ENCODE measurements at regions not wholly inside any gene's neighbourhood (a gene's known extent, or its start where the extent isn't known, plus 50 kb on each side); places are given as distances from the start of the nearest gene placed in this dataset.

DNA sequence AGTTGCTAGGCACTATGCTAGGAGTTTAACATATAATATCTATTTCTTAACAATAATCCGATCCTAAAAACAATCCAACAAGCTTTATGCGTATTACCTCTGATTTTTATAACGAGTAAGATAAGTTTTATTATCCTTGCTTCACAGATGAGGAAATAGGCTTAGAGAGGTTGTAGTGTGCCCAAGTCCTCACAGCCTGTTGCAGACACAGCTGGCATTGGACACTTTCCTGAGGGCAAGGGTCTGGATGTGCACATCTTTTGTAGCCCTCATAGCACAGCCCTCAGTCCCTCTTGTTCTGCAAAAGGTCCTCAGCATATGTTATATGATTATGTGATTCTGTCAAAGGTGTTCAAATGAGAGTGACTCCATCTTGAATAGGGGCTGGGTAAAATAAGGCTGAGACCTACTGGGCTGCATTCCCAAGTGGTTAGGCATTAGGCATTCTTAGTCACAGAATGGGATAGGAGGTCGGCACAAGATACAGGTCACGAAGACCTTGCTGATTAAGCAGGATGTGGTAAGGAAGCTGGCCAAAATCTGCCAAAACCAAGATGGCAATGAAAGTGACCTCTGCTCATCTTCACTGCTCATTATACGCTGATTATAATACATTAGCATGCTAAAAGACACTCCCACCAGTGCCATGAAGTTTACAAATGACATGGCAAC, 75.7 kb upstream of the F3 start:
- peak; percentile 95 for DNase-seq (ENCODE audit: low read depth)

DNA sequence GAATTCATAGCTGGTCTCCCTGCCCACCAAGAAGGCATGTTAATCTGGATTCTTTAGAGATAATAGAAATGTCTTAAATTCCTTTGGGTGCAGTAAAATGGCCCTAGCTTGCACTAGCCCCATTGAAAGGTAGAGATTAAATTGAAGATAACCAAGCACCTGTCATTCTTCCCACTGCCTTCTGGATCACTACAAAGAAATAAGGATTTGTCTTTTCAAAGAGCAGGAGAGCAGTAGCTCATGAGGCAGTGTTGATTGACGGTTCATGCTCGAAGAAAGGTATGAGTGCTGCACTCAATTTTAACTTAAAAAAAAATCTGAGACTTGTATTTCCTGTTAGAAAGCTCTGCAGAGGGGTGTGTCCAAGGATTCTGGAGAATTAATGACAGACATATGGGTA, 74.9 kb upstream of the F3 start:
- DNase-seq (ENCODE audit: low read depth): no peak

DNA sequence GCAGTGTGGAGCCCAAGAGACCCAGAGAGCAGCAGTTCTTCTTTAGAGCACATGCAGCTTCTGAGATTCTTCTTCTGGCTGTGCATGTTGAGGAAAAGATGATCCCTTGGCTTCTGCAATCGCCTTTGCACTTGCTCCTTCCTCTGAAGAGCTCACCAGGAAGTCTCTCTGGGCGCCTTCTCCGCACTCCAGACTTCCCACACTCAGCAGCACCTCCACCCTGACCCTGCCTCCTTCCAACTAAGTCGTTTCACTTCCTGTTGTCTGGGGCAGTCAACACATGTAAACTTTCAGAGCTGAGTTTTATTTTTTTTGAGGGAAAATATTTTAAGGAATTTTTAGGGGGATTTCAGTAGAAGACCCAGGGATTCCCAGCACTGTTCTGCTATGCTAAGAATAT, 73.4 kb upstream of the F3 start:
- no peak for DNase-seq (ENCODE audit: low read depth)

DNA sequence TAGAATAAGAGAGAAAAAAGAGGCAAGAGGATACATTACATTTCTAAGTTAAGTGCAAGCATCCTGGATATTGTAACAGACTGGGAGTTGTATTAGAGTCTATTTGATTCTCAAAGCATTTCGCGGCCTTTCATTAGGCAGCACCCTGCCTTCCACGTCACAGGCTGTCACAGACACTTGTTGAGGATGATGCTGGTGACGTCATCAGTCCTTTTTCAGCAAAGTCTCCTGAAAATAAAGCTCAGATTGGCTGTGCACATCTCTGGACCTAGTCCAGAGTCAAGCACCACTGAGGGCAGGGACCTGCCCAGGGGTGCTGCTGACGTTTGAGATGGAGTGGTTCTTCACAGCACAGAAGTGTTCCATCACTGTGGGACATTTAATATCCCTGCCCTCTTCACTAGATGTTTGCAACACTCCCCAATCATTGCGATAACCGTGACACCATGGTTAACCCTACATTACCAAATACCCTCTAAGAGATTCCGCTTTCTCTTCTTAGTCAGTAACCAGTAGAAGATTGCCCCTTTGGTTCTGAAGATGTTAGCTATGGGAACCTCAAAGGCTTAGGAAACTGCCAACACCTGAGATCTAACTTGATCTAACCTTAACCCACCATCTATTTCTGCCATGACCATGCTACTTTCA, 72.7 kb upstream of the F3 start:
- DNase-seq (ENCODE audit: low read depth): no peak

DNA sequence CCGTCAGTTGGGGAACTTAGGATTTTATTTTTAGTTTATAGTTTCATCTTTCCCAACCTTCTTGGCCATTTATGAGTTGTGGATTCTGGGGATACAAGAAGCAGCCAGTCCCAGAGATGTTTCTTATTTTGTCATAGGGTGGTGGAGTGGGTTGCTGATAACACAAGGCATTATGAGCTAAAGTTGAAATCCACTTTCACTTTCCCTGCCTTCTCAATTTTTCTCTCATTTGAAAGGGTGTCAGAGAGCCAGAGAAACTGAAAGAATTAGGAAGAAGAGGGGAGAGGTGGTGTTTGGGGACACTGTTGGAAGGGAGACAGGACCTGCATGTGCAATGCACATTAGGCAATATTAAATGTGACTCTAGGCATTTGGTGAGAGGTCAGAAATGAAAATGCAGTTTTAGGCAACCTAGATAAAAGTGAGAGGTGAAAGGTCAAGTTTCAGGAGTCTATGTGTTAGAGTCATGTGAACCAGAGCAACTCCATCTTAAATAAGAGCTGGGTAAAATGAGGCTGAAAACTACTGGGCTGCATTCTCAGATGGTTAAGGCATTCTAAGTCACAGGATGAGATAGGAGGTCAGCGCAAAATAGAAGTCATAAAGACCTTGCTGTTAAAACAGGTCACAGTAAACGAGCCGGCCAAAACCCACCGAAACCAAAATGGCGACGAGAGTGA, 71.1 kb upstream of the F3 start:
- DNase-seq (ENCODE audit: low read depth): no peak

DNA sequence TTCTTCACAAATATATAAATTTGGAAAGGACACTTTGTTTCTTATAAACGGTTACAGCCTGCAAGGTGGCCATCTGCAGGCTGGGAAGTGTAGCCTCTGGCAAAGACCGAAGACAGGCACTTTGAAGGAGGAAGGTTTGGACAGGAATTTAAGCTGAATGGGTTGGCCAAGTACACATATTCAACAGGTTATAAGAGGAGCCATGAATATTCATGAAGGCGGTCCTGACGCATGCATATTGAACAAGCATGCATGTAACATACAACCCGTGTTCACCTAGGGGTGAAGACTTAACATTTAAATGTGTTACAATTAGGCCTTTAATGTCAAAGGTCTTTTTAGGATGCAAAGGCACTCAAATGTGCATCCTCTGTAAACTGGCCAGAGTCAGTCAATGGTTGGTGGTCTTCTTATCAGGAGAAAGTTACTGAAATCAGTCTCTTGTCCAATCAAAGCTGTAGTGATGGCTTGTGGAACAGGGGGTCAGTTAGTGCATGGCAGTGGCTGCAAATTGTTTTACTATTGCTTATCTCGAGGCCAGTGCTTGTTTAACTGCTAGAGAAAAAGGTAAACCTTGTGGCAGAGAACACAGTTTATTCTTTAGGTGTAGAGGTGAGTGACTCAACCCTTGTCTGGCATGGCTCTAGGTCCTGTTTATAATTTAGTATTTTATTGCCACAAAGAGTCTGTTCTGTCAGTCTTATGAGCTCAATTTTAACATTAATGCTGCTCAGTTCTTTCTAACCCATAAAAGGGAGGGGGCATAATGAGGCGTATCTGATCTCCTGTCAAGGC, 70.3 kb upstream of the F3 start:
- no peak for DNase-seq (ENCODE audit: low read depth)

DNA sequence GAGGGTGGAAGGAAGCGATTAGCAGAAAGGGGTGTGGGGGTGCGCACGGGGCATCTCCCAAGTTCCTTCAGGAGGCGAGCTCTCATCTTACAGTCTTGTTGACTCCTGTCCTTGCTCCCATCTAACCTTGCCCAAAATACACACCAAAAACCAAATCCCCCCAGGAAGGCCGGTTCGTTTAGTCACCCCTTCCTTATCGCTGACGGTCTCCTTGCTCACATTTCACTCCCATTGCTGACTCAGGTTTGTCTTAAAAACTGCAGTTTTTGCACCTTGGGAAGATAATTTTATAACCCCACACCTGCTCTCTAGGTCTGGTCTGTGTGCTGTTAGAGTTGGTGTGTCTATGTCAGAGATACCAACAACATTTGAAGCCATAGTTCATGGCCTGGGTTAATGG, 68.1 kb upstream of the F3 start:
- no peak for DNase-seq (ENCODE audit: low read depth)

DNA sequence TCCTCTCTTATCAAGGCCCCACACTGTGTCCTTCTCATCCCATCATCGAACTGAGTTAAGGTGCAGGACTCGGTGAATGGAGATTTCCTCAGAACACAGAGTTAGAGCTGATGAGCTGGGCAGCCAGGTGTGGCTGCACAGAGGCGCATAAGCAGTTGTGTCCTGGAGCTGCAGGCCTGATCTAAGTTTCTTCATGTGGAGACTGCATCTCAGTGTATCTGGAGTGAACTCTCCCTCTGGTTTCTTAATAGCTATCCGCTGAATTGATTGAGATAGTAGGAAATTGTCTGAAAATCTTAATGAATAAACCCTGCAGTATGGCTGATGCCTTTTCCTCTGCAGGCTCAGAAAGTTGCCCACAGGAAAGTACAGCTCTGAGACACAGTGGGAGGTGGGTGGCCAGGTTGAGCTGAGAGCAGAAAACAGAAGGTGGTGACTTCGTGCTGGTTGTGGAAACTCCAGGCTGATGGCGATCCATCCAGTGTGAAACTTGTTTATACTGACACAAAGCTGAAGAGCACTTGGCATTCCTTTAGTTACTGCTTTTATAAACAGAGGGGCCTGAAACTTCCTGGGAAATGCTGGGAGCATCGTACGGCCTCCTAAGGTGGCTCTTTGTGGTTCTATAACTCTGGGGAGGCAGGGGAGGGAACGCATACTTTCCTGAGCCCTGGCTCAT, 67.4 kb upstream of the F3 start:
- peak; percentile 32 for DNase-seq (ENCODE audit: low read depth)

DNA sequence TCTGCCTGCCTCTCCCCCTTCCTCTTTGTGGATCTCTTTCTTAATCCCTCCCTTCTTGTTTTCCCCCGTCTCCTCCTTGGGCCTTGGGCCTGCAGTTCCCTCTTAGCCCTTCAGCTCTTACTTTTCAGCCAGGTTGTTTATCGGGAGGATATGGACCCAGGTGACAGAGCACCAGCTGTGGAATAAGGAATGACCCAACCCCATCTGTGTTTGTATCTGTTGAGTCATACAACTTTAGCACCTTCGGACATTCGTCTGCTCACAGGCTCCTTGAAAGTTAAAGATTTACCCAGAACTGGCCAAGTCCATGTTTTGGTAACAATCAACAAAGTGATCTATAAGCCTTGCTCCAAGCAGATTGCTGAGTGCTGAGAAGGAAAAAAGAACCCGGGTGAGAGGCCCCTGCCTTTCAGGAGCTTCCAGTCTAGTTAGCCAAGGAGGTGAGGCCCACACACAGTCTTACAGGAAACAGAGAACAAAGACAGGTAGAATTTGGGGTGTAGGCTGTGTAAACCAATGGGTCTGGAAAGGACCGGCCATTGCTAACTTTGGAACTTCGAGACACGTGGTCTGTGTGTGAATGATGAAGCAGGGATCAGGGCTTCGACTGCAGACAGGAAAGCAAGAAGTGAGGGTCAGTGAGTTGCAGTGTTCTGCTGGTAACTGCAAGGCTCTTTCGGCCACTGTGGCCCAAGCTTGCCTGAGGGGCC, 66.7 kb upstream of the F3 start:
- DNase-seq (ENCODE audit: low read depth): no peak

DNA sequence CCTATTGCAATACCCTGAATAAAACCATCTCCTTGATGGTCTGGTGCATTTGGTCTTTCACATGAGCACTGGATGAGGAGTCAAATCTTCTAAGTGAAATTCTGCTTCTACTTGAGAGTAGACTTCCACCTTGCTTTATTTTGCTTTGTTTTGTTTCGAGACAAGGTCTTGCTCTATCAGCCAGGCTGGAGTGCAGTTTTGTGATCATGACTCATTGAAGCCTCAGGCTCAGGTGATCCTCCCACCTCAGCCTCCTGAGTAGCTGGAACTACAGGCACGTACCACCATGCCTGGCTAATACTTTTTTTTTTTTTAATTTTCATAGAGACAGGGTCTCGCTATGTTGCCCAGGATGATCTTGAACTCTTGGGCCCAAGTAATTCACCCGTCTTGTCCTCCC, 65.8 kb upstream of the F3 start:
- no peak for DNase-seq (ENCODE audit: low read depth)

DNA sequence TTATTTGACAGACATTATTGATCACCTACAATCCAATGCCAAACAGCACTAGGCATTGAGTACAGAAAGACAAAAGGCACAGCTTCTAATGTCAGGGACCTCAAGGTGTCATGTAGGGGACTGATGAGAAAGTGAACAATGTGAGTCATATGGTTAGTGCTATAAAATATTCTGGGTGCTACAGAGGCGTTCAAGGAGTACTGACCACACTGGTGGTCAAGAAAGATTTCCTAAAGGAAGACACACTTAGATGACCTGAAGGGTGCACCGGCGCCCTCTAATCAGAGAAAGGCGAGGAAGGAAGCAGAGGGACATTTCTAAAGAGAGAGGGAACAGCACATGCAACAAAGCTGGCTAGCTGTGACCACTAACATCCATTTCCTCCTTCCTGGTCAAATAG, 64.9 kb upstream of the F3 start:
- DNase-seq (ENCODE audit: low read depth): peak; percentile 42

DNA sequence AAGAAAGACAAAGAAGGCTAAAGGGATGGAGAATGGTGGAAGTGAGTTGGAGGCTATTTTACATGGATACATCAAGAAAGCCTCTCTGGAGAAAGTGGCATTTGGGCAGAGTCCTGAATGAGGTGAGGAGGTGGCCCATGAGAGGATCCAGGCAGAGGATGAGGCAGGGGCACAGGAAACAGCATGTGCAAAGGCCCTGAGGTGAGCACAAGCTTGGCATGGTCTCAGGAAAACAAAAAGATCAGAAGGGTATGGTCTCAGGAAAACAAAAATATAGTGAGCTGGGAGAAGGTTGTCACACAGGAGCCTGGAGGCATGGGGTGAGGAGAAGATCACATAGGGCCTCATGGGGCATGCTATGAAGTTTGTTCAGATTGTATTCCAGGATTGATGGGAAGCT, 62.1 kb upstream of the F3 start:
- DNase-seq (ENCODE audit: low read depth): no peak

DNA sequence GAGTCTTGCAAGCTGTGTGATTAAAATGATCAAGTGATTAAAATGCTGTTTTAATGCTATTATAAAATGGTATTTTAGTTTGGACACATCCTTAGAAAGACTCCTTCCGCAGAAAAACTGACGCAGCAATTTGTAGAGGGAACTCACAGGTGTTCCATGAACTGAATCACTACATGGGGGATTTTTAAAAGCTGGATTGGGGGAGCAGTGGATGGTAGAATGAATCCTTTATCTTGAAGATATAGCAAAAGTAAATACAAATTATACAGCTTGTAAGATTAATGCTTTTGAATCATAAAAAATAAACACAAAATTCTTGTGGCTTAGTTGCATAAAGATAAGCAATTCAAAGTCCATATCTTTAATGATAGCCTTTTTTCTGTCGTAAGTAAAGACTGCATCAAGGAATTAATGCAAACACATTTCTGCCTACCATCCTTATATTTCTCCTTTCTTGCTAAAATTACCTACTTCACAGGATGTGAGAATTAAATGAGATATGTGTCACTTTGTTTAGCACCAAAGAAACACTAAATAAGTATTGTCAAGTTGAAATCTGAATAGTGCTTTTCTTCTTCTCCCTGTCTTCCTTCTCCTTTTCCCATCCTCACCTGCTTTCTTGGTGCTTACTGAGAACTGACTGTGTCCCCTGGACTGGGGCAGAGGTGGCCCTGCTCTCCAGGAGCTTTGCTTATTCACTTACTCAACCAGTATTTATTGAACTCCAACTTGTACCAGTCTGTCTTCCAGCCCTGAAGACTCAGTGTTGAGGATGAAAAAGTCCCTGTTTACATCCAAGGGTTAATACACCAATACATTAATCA, 61.5 kb upstream of the F3 start:
- no peak for DNase-seq (ENCODE audit: low read depth)

DNA sequence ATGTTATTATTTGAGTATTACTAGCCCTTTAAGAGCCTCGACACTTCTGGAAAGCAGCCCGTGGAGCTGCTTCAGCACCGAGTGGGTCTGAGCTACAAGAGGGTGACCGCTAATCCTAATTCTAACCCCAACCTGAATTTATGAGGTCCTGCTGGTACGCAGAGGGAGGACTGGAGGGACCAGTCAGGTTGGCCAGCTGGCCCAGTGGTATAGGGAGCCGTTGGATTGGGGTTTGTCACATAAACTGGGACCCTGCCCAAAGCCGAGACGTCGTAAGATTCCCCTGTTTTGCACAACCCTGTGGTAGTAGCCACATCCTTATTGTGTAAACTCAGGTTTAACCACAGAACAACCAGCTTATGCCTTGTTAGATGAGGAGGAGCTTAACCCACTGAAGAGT, 60.8 kb upstream of the F3 start:
- DNase-seq (ENCODE audit: low read depth): peak; percentile 78

DNA sequence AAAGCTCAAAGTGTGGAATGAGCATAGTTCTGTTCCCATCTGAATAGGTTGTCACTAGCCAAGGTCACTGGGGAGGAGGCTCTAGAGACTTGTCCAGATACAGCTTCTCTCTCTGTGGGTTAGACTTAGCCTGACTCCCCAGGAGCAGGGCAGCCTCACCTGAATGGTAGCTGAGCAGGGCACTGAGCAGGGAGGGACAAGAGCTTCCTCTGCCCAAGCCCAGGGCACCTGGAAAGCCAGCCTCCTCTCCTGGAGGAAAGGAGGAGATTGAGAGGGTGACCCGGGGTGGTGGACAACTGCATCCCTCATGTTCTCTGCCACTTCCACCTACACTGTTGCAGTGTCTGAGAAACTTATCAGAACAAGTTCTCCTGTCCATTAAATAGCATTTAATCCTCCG, 59.0 kb upstream of the F3 start:
- no peak for DNase-seq (ENCODE audit: low read depth)

DNA sequence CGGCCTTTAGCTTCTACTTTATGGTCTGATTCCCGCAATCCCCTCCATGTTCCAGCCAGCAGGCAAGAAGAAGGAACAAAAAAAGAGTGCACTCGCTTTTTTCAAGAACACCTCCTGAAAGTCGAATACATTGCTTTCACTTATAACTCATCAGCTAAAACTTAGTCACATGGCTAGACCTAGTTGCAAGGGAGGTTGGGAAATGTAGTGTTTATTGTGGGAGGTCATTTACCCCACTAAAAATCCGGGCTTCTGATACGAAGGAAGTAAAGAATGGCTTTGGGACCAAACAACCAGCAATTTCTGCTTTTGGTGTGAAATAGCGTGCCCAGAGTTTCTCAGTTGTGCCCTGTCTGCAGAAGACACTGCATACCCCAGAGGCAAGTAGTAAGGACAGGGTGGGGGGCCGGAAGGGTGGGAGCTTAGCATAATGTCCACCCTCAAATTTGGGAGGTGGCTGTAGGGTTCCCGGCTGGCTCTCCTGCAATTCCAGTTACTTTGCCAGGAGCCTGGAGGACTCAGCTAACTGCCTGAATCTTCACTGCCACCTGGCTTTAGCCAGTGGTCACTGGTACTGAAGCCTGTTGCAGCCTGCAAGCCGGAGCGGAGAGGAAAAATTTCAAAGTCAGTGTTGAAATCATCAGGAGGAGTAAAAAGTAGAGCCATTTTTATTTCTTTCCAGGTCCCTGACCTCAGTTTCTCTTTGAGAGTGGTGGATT, 57.7 kb upstream of the F3 start:
- DNase-seq (ENCODE audit: low read depth): peak; percentile 40

DNA sequence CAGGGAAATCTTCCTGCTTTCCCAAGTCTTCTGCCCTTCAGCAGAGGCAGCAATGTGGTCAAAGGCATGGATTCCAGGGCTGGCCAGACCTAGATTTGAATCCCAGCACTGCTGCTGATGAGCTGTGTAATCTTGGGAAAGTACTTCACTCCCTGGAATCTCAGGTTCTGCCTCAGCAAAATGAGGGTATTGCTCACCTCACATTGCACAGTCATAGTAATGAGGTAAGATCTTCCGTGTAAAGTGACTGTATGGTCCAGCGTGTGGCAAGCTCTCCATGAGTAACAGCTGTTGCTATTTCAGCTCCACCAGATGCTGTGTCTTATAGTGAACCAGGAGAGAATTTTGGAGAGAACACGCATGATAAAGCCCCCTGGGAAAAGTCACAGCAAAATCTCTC, 56.1 kb upstream of the F3 start:
- peak; percentile 95 for DNase-seq (ENCODE audit: low read depth)

DNA sequence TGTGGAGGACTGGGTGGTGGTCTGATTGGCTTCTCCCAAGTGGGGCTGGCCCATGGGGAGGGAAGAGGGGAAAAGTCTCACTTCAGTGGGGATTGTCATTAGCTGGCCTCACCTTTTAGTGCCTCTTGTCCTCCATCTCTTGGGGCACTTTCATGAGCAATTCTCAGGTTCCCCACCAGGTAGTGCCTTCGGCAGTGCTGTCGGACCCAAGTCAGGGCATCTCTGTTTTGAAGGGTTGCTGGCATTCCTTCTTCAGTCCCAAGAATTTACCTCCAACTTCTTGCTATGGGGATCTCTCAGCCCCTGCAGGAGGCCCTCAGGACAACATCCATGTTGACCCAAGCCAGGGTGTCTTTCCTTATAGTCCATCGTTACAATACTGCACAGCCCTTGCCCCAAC, 54.7 kb upstream of the F3 start:
- no peak for DNase-seq (ENCODE audit: low read depth)

DNA sequence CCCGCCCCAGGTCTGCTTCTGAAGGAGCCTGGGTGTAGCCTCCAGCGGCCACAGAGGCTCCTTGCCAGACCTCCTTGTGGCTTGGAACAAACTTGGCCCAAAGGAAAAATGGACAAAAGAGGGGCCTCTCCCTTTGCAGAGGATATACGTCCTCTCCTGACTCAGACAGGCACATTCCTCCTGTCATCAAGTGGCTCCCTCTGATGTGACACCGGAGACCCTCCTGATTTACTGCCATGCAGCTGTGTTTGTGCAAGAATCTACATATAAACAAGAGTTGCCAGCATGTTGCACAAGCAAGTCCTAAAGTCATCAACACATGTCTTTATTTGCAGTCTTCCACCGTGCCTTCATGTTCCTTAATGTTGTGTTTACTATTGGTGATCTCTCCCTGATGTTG, 54.1 kb upstream of the F3 start:
- DNase-seq (ENCODE audit: low read depth): no peak

DNA sequence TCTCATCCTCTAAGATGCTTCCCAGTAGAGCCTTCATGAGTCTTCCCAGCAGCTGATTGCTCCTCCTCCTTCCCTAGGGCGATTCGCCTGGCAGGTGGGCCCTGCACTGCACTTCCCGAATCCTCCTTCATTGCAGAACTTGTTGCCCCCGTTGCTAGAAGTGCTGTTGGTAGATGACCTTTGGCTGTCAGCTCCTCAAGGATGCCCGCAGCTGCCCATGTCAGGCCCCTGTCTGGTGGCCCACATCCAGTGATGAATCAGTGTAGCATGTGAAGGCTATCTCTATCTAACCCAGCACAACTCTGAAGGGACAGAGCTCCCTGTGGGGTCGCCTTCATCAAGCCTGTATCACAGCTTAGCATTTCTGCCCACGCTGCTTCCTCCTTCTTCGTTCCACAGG, 52.1 kb upstream of the F3 start:
- no peak for DNase-seq (ENCODE audit: low read depth)

Measured in ELR (cell line).